ENCODE measurements at regions not wholly inside any gene's neighbourhood (a gene's known extent, or its start where the extent isn't known, plus 50 kb on each side); places are given as distances from the start of the nearest gene placed in this dataset.

DNA sequence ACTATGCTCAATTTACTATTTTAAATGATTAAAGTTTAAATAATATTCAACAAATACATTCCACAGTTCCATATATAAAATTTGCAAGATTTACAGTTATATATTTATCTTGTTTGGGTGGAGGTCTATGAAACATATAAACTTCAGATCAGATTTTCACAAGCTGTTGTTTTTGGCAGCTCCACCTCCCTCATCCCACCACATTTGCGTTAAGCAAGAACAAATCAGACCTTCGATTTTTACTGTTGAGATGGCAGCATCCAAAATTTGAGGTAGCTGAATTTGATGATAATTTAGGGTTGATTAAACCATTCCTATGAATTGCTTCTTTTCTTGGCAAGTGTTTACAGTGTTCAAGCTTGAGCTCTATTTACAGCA is 986.4 kb downstream of the REEP3 start:
- no peaks in the 10 kb centered on the region for H3K27me3 Mint-ChIP-seq (ENCODE audit: insufficient read depth)
- H3K9ac ChIP-seq (ENCODE audit: extremely low read depth, low read length, poor library complexity, severe bottlenecking): no peak overlapping the region
- peaks cover 19% of the 10 kb centered on the region for H3K9me3 Mint-ChIP-seq
- no peak for DNase-seq
- H3K27me3 ChIP-seq (ENCODE audit: control insufficient read depth, insufficient read depth, low read length, poor library complexity, severe bottlenecking): no peaks in the 10 kb centered on the region
- H3K27ac ChIP-seq (ENCODE audit: low read depth, low read length): no peak overlapping the region
- 78% methylated on average over 2 of the region's 2 CpGs; no CpG with 5 or more reads in 1 of the 2 experiments for WGBS, 2 experiments (ENCODE audit: insufficient coverage in 1 of 2, insufficient read length in 1 of 2)
- H3K36me3 ChIP-seq (ENCODE audit: control insufficient read depth, insufficient read depth, low read length): no peaks in the 10 kb centered on the region
- no peak overlapping the region for H3K4me3 ChIP-seq (ENCODE audit: low read length)
- peaks cover 25% of the 10 kb centered on the region for H3K9me3 ChIP-seq (ENCODE audit: control insufficient read depth, low read length)
- no peak overlapping the region for H3K4me3 Mint-ChIP-seq
- peak overlapping the region; percentile 16 for H3K27ac Mint-ChIP-seq
- TF ChIP-seq, protein P1, sequence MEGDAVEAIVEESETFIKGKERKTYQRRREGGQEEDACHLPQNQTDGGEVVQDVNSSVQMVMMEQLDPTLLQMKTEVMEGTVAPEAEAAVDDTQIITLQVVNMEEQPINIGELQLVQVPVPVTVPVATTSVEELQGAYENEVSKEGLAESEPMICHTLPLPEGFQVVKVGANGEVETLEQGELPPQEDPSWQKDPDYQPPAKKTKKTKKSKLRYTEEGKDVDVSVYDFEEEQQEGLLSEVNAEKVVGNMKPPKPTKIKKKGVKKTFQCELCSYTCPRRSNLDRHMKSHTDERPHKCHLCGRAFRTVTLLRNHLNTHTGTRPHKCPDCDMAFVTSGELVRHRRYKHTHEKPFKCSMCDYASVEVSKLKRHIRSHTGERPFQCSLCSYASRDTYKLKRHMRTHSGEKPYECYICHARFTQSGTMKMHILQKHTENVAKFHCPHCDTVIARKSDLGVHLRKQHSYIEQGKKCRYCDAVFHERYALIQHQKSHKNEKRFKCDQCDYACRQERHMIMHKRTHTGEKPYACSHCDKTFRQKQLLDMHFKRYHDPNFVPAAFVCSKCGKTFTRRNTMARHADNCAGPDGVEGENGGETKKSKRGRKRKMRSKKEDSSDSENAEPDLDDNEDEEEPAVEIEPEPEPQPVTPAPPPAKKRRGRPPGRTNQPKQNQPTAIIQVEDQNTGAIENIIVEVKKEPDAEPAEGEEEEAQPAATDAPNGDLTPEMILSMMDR (conservative IDR thresholded peaks at IDR 0.05): no peak
- H3K36me3 Mint-ChIP-seq (ENCODE audit: low read depth): peaks cover 10% of the 10 kb centered on the region
- H3K4me1 Mint-ChIP-seq: peaks cover 23% of the 10 kb centered on the region
- peaks cover 2% of the 10 kb centered on the region for H3K4me1 ChIP-seq (ENCODE audit: control insufficient read depth, insufficient read depth, low read length)

DNA sequence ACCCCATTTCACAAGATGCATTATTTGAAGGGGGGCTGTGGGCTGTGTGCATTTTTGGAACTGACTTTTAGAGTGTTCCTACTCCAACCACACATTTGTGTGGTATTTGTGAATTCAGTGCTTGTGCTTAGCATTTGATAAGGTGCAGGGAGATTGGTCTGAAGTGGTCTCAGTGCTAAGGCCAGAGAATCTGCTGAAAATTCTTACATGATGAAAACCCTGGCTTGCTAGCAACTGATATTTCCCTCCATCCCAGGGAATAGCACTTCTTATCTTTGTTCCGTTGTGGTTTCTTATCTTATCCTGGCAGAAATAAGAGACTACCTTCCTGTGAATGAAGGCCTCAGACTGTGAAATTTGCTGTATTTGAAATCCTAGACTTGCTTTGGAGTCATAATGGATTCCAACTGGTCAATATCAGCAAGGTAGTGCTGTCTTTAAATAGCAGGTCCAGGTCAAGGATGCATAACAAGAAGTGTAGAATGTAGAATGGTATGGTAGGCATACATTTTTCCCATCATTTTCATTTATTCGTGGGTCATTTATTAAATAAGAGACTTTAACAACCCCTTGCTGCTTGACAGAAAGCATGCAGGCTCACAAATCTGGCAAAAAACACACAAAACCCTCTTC is 986.9 kb downstream of the REEP3 start:
- H3K4me1 Mint-ChIP-seq: peaks cover 23% of the 10 kb centered on the region
- H3K27ac Mint-ChIP-seq: peak overlapping the region; percentile 16
- H3K27me3 Mint-ChIP-seq (ENCODE audit: insufficient read depth): no peaks in the 10 kb centered on the region
- peaks cover 9% of the 10 kb centered on the region for H3K36me3 Mint-ChIP-seq (ENCODE audit: low read depth)
- TF ChIP-seq, protein P1 (conservative IDR thresholded peaks at IDR 0.05): no peak
- no peak overlapping the region for H3K4me3 Mint-ChIP-seq
- H3K9me3 ChIP-seq (ENCODE audit: control insufficient read depth, low read length): peaks cover 25% of the 10 kb centered on the region
- H3K36me3 ChIP-seq (ENCODE audit: control insufficient read depth, insufficient read depth, low read length): no peaks in the 10 kb centered on the region
- peak; percentile 45 for DNase-seq
- H3K9me3 Mint-ChIP-seq: peaks cover 19% of the 10 kb centered on the region
- 52% methylated on average over 2 of the region's 2 CpGs; no CpG with 5 or more reads in 1 of the 2 experiments for WGBS, 2 experiments (ENCODE audit: insufficient coverage in 1 of 2, insufficient read length in 1 of 2)
- H3K9ac ChIP-seq (ENCODE audit: extremely low read depth, low read length, poor library complexity, severe bottlenecking): no peak overlapping the region
- no peak overlapping the region for H3K4me3 ChIP-seq (ENCODE audit: low read length)
- no peak overlapping the region for H3K27ac ChIP-seq (ENCODE audit: low read depth, low read length)
- H3K4me1 ChIP-seq (ENCODE audit: control insufficient read depth, insufficient read depth, low read length): peaks cover 2% of the 10 kb centered on the region
- no peaks in the 10 kb centered on the region for H3K27me3 ChIP-seq (ENCODE audit: control insufficient read depth, insufficient read depth, low read length, poor library complexity, severe bottlenecking)

DNA sequence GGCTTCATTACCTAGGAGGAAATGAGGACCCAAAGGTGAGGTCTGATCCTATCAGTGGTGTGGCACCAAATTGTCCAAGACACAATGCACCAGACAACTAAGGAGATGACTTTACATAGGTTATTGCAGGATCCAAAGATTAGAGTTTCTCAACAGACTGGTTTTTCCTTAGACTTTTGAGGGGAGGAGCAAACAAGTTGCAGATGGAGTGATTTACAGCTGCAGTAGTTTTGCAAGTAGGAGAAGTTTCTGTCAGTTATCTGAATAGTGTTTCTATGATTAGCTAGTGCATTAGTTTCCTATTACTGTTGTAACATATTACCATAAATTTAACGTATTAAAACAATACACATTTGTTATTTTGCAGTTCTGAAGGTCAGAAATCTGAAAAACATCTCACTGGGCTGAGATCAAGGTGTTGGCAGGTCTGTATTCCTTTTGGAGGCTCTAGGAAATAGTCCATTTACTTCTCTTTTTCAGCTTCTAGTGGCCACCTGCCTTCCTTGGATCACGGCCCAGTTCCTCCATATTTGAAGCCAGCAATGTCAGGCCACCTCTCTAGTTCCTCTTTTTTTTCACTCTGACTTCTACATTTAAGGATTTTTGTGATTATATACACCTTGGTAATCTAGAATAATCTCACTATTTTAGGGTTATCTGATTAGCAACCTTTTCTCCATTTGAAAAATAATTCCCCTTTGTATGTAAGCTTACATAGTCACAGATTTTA is 994.9 kb downstream of the REEP3 start:
- no peaks in the 10 kb centered on the region for H3K27me3 ChIP-seq (ENCODE audit: control insufficient read depth, insufficient read depth, low read length, poor library complexity, severe bottlenecking)
- WGBS, 2 experiments (ENCODE audit: insufficient coverage in 1 of 2, insufficient read length in 1 of 2): 91% methylated on average over 2 of the region's 2 CpGs; no CpG with 5 or more reads in 1 of the 2 experiments
- H3K9ac ChIP-seq (ENCODE audit: extremely low read depth, low read length, poor library complexity, severe bottlenecking): no peak overlapping the region
- H3K4me1 Mint-ChIP-seq: peaks cover 23% of the 10 kb centered on the region
- H3K36me3 Mint-ChIP-seq (ENCODE audit: low read depth): no peaks in the 10 kb centered on the region
- no peak for DNase-seq
- H3K4me3 ChIP-seq (ENCODE audit: low read length): no peak overlapping the region
- H3K4me1 ChIP-seq (ENCODE audit: control insufficient read depth, insufficient read depth, low read length): no peaks in the 10 kb centered on the region
- H3K4me3 Mint-ChIP-seq: no peak overlapping the region
- H3K27me3 Mint-ChIP-seq (ENCODE audit: insufficient read depth): no peaks in the 10 kb centered on the region
- H3K36me3 ChIP-seq (ENCODE audit: control insufficient read depth, insufficient read depth, low read length): no peaks in the 10 kb centered on the region
- H3K27ac Mint-ChIP-seq: peak overlapping the region; percentile 60
- H3K27ac ChIP-seq (ENCODE audit: low read depth, low read length): no peak overlapping the region
- TF ChIP-seq, protein P1 (conservative IDR thresholded peaks at IDR 0.05): no peak
- peaks cover 2% of the 10 kb centered on the region for H3K9me3 Mint-ChIP-seq
- no peaks in the 10 kb centered on the region for H3K9me3 ChIP-seq (ENCODE audit: control insufficient read depth, low read length)
